Aorta (tissue), 5 donors: ENCODE measurements at regions not wholly inside any gene's neighbourhood (a gene's known extent, or its start where the extent isn't known, plus 50 kb on each side); places are given as distances from the start of the nearest gene placed in this dataset.

Experiments
- ATAC-seq: fragments of 200-7000 bp; cut with Tn5 transposase; one replicate; pipeline ENCODE4 v1.9.1; 2022; ENCODE audit warnings: moderate library complexity; ENCODE audit not compliant: low FRiP score
- DNase-seq, 2 donors: peaks; one replicate each; pipeline ENCODE4 v3.0.0-alpha.2; 2020
- H3K27ac ChIP-seq, 2 donors: one replicate each; pipeline ENCODE4 v1.5.1; 2013; ENCODE audit warnings: low read length in 2 of 2, mild to moderate bottlenecking in 2 of 2, moderate library complexity in 2 of 2, control low read depth in 1 of 2, inconsistent platforms in 1 of 2, low read depth in 1 of 2
- H3K27me3 ChIP-seq, 2 donors: one replicate each; pipeline ENCODE4 v1.6.1; 2013; ENCODE audit warnings: control low read depth in 1 of 2, low read length in 1 of 2, mild to moderate bottlenecking in 1 of 2, moderate library complexity in 1 of 2; ENCODE audit not compliant: insufficient read depth in 2 of 2, control insufficient read depth in 1 of 2
- H3K36me3 ChIP-seq, 2 donors: one replicate each; pipeline ENCODE4 v1.6.1; 2013; ENCODE audit warnings: control low read depth in 1 of 2, low read length in 1 of 2, mild to moderate bottlenecking in 1 of 2; ENCODE audit not compliant: insufficient read depth in 2 of 2, control insufficient read depth in 1 of 2
- H3K4me1 ChIP-seq, 2 donors: one replicate each; pipeline ENCODE4 v1.6.1; 2013; ENCODE audit warnings: low read length in 2 of 2, control low read depth in 1 of 2, mild to moderate bottlenecking in 1 of 2, moderate library complexity in 1 of 2; ENCODE audit not compliant: insufficient read depth in 2 of 2, control insufficient read depth in 1 of 2
- H3K4me3 ChIP-seq, 2 donors: one replicate each; pipeline ENCODE4 v1.5.1; 2013; ENCODE audit warnings: low read length in 2 of 2, control low read depth in 1 of 2, mild to moderate bottlenecking in 1 of 2
- H3K9me3 ChIP-seq: one replicate; pipeline ENCODE4 v1.6.1; 2013; ENCODE audit warnings: mild to moderate bottlenecking, low read length; ENCODE audit not compliant: control insufficient read depth
- WGBS, 2 donors: extraction: QIAGEN DNeasy Blood & Tissue Kit; methylation state at CpG; one replicate each; pipeline ENCODE4 v1.1.7; 2013; 5-methylcytosine and 5-hydroxymethylcytosine counted together
- intact Hi-C, 2 donors: fragments of 100-400 bp; cut with DNase I; formaldehyde crosslinking; loops; one replicate each; pipeline versions ENCODE4 v1.14.2 to v1.15.0; 2022
- donor health status: healthy with polysubstance abuse.
- donor health status: Bipolar disorder and iron deficiency.
- donor health status: DM: no; HTN: no; CAD: no.
- donor health status: DM: no; HTN: no; CAD: no.
- donor health status: DM: yes; HTN: yes; CAD: no.

DNA sequence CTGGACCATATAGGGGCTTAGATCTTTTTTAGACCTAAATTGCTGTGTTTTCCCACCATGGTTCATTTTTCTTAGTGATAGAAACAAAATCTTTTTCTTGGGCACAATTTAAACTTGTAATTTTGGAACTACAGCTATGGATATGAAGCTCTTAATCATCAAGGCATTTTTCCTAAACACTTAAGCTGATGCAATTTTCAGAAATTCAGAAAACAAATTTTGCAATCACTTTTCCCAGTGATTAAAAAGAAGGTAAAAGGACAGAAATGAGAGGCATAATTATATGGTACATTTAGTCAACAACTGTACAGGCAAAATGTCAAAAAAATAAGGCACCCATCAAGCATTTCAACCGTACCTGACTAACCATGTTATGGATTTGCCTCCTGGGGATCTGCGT, 665.4 kb downstream of the XIRP2 start:
- Histone ChIP-seq H3K4me1 (no peaks in the 10 kb centered on the region), H3K9me3 (no peaks in the 10 kb centered on the region), H3K27me3 (no peaks in the 10 kb centered on the region), H3K4me3 (no peak overlapping the region), H3K27ac (no peak overlapping the region), H3K36me3 (no peaks in the 10 kb centered on the region)
- 82 to 88% methylated on average over 2 of the region's 2 CpGs for WGBS, 2 donors
- no peak for ATAC-seq
- intact Hi-C loops, result no loop called here
- no peak for DNase-seq

- Histone ChIP-seq H3K27ac (no peak overlapping the region), H3K36me3 (no peaks in the 10 kb centered on the region), H3K9me3 (peaks cover 2% of the 10 kb centered on the region), H3K27me3 (no peaks in the 10 kb centered on the region), H3K4me1 (no peaks in the 10 kb centered on the region), H3K4me3 (no peak overlapping the region)
- no peak for ATAC-seq
- intact Hi-C loops, result no loop called here
- DNase-seq, result no peak
- WGBS, 2 donors, result 54 to 58% methylated on average over 4 of the region's 4 CpGs
Observed at GRCh38 chr2:167551416-167551815, 663.1 kb downstream of the XIRP2 start.

- Histone ChIP-seq H3K27ac (no peak overlapping the region), H3K27me3 (no peaks in the 10 kb centered on the region), H3K4me1 (no peaks in the 10 kb centered on the region), H3K36me3 (no peaks in the 10 kb centered on the region), H3K4me3 (no peak overlapping the region), H3K9me3 (peaks cover 2% of the 10 kb centered on the region)
- intact Hi-C loops, result no loop called here
- ATAC-seq (no peak), DNase-seq (no peak)
- WGBS, 2 donors, result 76 to 79% methylated on average over 1 of the region's 1 CpG
Observed at GRCh38 chr2:167550448-167550847, 662.2 kb downstream of the XIRP2 start.

DNA sequence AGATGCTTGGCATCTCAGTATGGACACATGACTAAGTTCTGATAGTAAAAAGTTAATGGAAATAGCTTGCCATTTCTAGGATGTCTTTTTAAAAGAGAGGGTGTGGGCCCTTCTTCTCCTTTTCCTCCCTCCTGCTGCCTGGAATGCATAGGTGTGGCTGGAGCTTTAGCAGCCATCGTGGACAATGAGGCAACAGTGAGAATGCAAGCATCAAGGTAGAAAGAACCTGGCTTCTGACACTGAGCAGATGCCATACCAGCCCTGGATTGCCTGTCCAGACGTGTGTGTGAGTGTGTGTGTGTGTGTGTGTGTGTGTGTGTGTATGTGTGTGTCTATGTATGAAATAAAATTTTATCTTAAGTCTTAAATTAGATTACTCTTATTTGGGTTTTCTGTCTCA, 660.1 kb downstream of the XIRP2 start:
- H3K36me3 ChIP-seq, result no peaks in the 10 kb centered on the region
- no peaks in the 10 kb centered on the region for H3K27me3 ChIP-seq
- peaks cover 2% of the 10 kb centered on the region for H3K9me3 ChIP-seq
- H3K4me1 ChIP-seq, result no peaks in the 10 kb centered on the region
- WGBS, 2 donors, result 71 to 79% methylated on average over 2 of the region's 2 CpGs
- ATAC-seq, result no peak
- H3K27ac ChIP-seq, result no peak overlapping the region
- intact Hi-C loops, result no loop called here
- H3K4me3 ChIP-seq, result no peak overlapping the region
- no peak for DNase-seq

DNA sequence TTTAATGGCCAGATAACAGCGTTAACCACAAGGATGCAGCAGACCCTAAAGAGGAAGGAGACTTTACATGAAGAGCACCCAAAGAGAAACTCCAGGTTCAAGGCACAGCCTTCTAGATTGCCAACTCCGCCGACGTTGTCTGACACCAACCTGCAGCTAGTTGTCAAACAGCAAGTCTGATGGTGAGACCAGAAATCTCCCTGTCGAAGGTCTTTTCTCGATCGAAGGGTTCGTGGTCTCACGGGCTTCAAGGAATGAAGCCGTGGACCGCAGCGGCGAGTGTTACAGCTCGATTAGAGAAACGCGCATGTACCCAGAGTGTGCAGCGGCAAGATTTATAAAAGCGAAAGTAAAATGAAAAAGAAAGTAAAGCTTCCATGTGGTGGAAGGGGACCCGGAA, 656.3 kb downstream of the XIRP2 start:
- no peak overlapping the region for H3K4me3 ChIP-seq
- H3K4me1 ChIP-seq, result no peaks in the 10 kb centered on the region
- H3K36me3 ChIP-seq, result no peaks in the 10 kb centered on the region
- intact Hi-C loops, result no loop called here
- ATAC-seq (no peak), DNase-seq (no peak)
- no peaks in the 10 kb centered on the region for H3K27me3 ChIP-seq
- 95 to 99% methylated on average over 19 of the region's 19 CpGs for WGBS, 2 donors
- no peak overlapping the region for H3K27ac ChIP-seq
- peaks cover 2% of the 10 kb centered on the region for H3K9me3 ChIP-seq

DNA sequence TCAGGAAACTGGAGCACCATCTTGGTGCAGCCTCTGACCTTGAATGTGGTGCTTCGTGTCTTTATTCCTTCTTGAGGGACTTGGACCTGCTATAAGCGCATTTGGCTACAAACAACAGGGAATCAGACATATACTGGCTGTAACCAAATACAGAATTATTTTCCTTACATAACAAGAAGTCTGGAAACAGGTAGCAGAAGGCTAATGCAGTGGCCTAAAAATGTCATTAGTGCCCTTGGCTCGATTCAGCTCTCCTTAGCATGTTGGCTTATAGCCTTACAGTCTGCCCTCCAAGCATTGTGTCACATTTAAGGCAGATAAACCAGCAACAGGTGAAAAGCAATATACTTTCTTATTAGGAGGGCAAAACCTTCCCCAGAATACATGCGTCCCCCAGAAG, 655.4 kb downstream of the XIRP2 start:
- peaks cover 2% of the 10 kb centered on the region for H3K9me3 ChIP-seq
- no peak overlapping the region for H3K4me3 ChIP-seq
- intact Hi-C loops, result no loop called here
- H3K36me3 ChIP-seq, result no peaks in the 10 kb centered on the region
- no peaks in the 10 kb centered on the region for H3K27me3 ChIP-seq
- H3K4me1 ChIP-seq, result no peaks in the 10 kb centered on the region
- no peak overlapping the region for H3K27ac ChIP-seq
- ATAC-seq (no peak), DNase-seq (no peak)
- 91 to 95% methylated on average over 4 of the region's 4 CpGs for WGBS, 2 donors

GRCh38 chr2:167537743-167538142, 649.5 kb downstream of the XIRP2 start:
- Histone ChIP-seq H3K27me3 (no peaks in the 10 kb centered on the region), H3K27ac (no peak overlapping the region), H3K36me3 (no peaks in the 10 kb centered on the region), H3K4me1 (no peaks in the 10 kb centered on the region), H3K9me3 (peaks cover 2% of the 10 kb centered on the region), H3K4me3 (no peak overlapping the region)
- WGBS, 2 donors, result 62 to 65% methylated on average over 4 of the region's 4 CpGs
- ATAC-seq, result no peak
- intact Hi-C loops, result no loop called here
- no peak for DNase-seq

- WGBS, 2 donors, result 55 to 72% methylated on average over 1 of the region's 1 CpG
- Histone ChIP-seq H3K9me3 (peaks cover 2% of the 10 kb centered on the region), H3K4me1 (no peaks in the 10 kb centered on the region), H3K4me3 (no peak overlapping the region), H3K27ac (no peak overlapping the region), H3K36me3 (no peaks in the 10 kb centered on the region), H3K27me3 (no peaks in the 10 kb centered on the region)
- DNase-seq (no peak), ATAC-seq (no peak)
- intact Hi-C loops, result no loop called here
Observed at GRCh38 chr2:167534443-167534842, 646.2 kb downstream of the XIRP2 start.

GRCh38 chr2:167524786-167525185, 636.5 kb downstream of the XIRP2 start:
- WGBS, 2 donors, result 56 to 58% methylated on average over 2 of the region's 2 CpGs
- Histone ChIP-seq H3K9me3 (no peaks in the 10 kb centered on the region), H3K27me3 (no peaks in the 10 kb centered on the region), H3K4me1 (no peaks in the 10 kb centered on the region), H3K4me3 (no peak overlapping the region), H3K36me3 (no peaks in the 10 kb centered on the region), H3K27ac (no peak overlapping the region)
- intact Hi-C loops, result no loop called here
- ATAC-seq (no peak), DNase-seq (no peak)
